Endothelial cell of umbilical vein (primary cell): ENCODE measurements at regions not wholly inside any gene's neighbourhood (a gene's known extent, or its start where the extent isn't known, plus 50 kb on each side); places are given as distances from the start of the nearest gene placed in this dataset.

ENCODE experiments used
- BruUV-seq: library from RNA; stranded (reverse); fragments of 400-500 nt; replicated peaks from 2 replicates; lab custom pipeline; 2021; lab: Mats Ljungman, UMichigan
- CTCF ChIA-PET: fragments of 300-600, 350-600 bp; sonication (Branson Sonifier 250); formaldehyde crosslinking; loops from one replicate; lab custom pipeline; 2021; ENCODE audit warnings: antibody characterized with exemption, inconsistent platforms; lab: Charles Lee
- POLR2A ChIA-PET: fragments of 300-600, 350-600 bp; sonication (Branson Sonifier 250); formaldehyde crosslinking; loops from one replicate; lab custom pipeline; 2021; ENCODE audit warnings: antibody characterized with exemption, inconsistent platforms; lab: Charles Lee
- DNase-seq: peaks from one replicate; pipeline ENCODE4 v3.0.0-alpha.2; 2011; ENCODE audit warnings: low read depth, low spot score
- FAIRE-seq: peaks from 2 replicates; lab custom pipeline; 2011; peaks lifted over from hg19 to GRCh38; lab: Jason Lieb, UNC
- H2AFZ ChIP-seq: 2 replicates; pipeline ENCODE4 v1.6.0; 2012; ENCODE audit warnings: low read depth, low read length, control low read depth, inconsistent platforms
- H3K27ac ChIP-seq: 2 replicates; pipeline ENCODE4 v1.5.1; 2011; ENCODE audit warnings: low read depth, mild to moderate bottlenecking, control low read depth, low read length, moderate library complexity; ENCODE audit not compliant: insufficient read depth
- H3K27me3 ChIP-seq, 2 experiments: 2 replicates each; pipeline versions ENCODE4 v1.6.0 to v1.6.1; 2011; ENCODE audit warnings: low read length in 2 of 2, mixed read lengths in 1 of 2; ENCODE audit not compliant: control insufficient read depth in 2 of 2, insufficient read depth in 2 of 2
- H3K36me3 ChIP-seq, 2 experiments: 2 replicates in 1 of 2; 3 replicates in 1 of 2; pipeline ENCODE4 v1.5.1; 2011; ENCODE audit warnings: low read length in 2 of 2, mild to moderate bottlenecking in 1 of 2, moderate library complexity in 1 of 2; ENCODE audit not compliant: control insufficient read depth in 2 of 2, insufficient read depth in 2 of 2; ENCODE audit errors: extremely low read depth in 1 of 2
- H3K4me1 ChIP-seq: 3 replicates; pipeline ENCODE4 v1.5.1; 2011; ENCODE audit warnings: mild to moderate bottlenecking, low read length; ENCODE audit not compliant: control insufficient read depth, insufficient read depth; ENCODE audit errors: extremely low read depth
- H3K4me2 ChIP-seq: 2 replicates; pipeline ENCODE4 v1.6.1; 2011; ENCODE audit warnings: low read length, control low read depth, mixed read lengths; ENCODE audit not compliant: insufficient read depth
- H3K4me3 ChIP-seq, 3 experiments: fragments of 200-600 bp in 1 of 3; sonication (generic), shearing (Covaris generic) in 1 of 3; replicated peaks in 1 of 3; 2 replicates each; pipeline ENCODE4 v1.5.1; 2011 to 2016; ENCODE audit warnings: control low read depth in 3 of 3, low read length in 3 of 3, mild to moderate bottlenecking in 2 of 3, inconsistent platforms in 1 of 3, low read depth in 1 of 3, moderate library complexity in 1 of 3; ENCODE audit not compliant: insufficient read depth in 1 of 3
- H3K79me2 ChIP-seq: 2 replicates; pipeline ENCODE4 v1.6.0; 2012; ENCODE audit warnings: low read length, inconsistent platforms; ENCODE audit not compliant: control insufficient read depth, insufficient read depth
- H3K9ac ChIP-seq: replicated peaks from 2 replicates; pipeline ENCODE3; 2011; ENCODE audit warnings: low read length, control low read depth; ENCODE audit not compliant: insufficient read depth; ENCODE audit errors: extremely low read depth
- H3K9me1 ChIP-seq: replicated peaks from 3 replicates; pipeline ENCODE4 v1.6.0; 2011; ENCODE audit warnings: mild to moderate bottlenecking, low read length; ENCODE audit not compliant: control insufficient read depth, insufficient read depth; ENCODE audit errors: extremely low read depth
- H3K9me3 ChIP-seq: replicated peaks from 2 replicates; pipeline ENCODE4 v1.5.1; 2012; ENCODE audit warnings: low read length, inconsistent platforms; ENCODE audit not compliant: control insufficient read depth, insufficient read depth
- H4K20me1 ChIP-seq: replicated peaks from 2 replicates; pipeline ENCODE3; 2011; ENCODE audit warnings: mild to moderate bottlenecking, low read length; ENCODE audit not compliant: control insufficient read depth, insufficient read depth; ENCODE audit errors: extremely low read depth
- EZH2 ChIP-seq: IDR thresholded peaks from 2 replicates; pipeline ENCODE4 v1.6.1; 2012; ENCODE audit warnings: borderline replicate concordance, low read depth, mild to moderate bottlenecking, moderate library complexity, low read length, inconsistent platforms; ENCODE audit not compliant: severe bottlenecking
- FOS ChIP-seq: IDR thresholded peaks from 2 replicates; pipeline ENCODE4 v1.6.1; 2011; ENCODE audit warnings: mild to moderate bottlenecking, low read length, moderate library complexity, borderline replicate concordance; ENCODE audit not compliant: insufficient read depth
- GATA2 ChIP-seq: IDR thresholded peaks from 2 replicates; pipeline ENCODE4 v1.7.0; 2011; ENCODE audit warnings: low read depth, mild to moderate bottlenecking, moderate library complexity, mixed read lengths, low read length; ENCODE audit not compliant: insufficient read length, insufficient read depth
- JUN ChIP-seq: IDR thresholded peaks from 2 replicates; pipeline ENCODE4 v1.6.1; 2011; ENCODE audit warnings: borderline replicate concordance, low read depth; ENCODE audit not compliant: insufficient read length, insufficient read depth
- MYC ChIP-seq: IDR thresholded peaks from one replicate; pipeline ENCODE4 v1.6.1; 2011; ENCODE audit warnings: mild to moderate bottlenecking, low read depth, low read length
- POLR2A ChIP-seq: IDR thresholded peaks from 2 replicates; pipeline ENCODE4 v1.6.1; 2012; ENCODE audit warnings: low read depth, mild to moderate bottlenecking, control low read depth, low read length
- POLR2AphosphoS5 ChIP-seq: IDR thresholded peaks from 2 replicates; pipeline ENCODE4 v1.6.1; 2012; ENCODE audit warnings: low read depth, mild to moderate bottlenecking, control low read depth, low read length, moderate library complexity; ENCODE audit not compliant: insufficient read depth
- dilution Hi-C: fragments of 300-500 bp; cut with MboI; formaldehyde crosslinking; loops from one replicate; pipeline ENCODE4 v1.15.0; 2019; ENCODE audit warnings: low sequenced_read_pairs; ENCODE audit not compliant: extremely low pct_ligation_motif_present
- intact Hi-C: fragments of 100-400 bp; cut with micrococcal nuclease; formaldehyde crosslinking; loops from one replicate; pipeline ENCODE4 v1.10.0; 2022
- TF ChIP-seq, protein P1 (sequence below): IDR thresholded peaks from 2 replicates; pipeline ENCODE4 v1.6.1; 2011; ENCODE audit not compliant: insufficient read depth, insufficient read length
- TF ChIP-seq, protein P2 (sequence below), 2 donors: IDR thresholded peaks; 1 replicate in 1 of 2; 2 replicates in 1 of 2; pipeline ENCODE4 v1.5.1; 2011; ENCODE audit warnings: low read length in 2 of 2, mild to moderate bottlenecking in 2 of 2, moderate library complexity in 2 of 2, control low read depth in 1 of 2, inconsistent platforms in 1 of 2, low read depth in 1 of 2; ENCODE audit not compliant: insufficient read depth in 1 of 2; ENCODE audit errors: extremely low read depth in 1 of 2

DNA sequence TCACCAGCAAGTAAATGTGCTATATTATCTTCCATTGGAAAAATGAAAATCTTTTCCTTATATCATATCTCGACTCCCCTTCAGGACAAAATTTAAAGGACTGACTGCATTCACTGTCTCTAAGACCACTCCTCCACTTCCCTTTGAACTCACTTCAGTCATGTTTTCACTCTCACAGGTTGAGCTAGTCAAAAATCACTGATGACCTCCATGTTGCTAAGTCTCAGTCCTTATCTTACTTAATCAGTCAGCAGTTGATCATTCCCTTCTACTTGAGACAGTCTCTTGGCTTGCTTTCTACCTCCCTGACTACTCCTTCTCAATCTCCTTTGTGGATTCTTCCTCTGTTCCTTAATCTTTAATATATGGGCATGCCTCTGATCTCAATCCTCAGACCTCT, 117.0 kb upstream of the LSM6 start:
- no peak for FAIRE-seq

DNA sequence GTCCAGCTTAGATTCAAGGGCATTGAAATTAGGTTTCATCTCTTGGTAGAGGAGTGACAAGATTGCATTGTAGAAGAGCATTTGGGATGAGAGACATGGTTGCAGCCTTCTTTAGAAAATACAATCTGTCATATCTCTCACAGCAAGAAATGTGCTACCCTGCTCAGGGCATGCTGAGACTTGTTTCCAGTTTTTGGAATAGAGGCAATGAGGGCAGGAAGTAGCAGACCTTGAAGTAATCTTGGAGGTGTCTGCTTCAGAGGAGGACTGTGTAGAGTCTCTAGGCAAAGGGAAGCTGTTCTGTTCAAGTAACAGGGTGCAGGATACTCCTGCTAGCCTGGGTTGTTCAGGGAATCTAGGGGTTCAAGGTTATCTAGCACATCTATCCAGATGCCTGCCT, 116.1 kb upstream of the ZNF827 start:
- Histone ChIP-seq H3K9ac (no peak overlapping the region), H3K4me2 (no peak overlapping the region), H3K9me3 (no peaks in the 10 kb centered on the region), H3K4me3 (no peak overlapping the region), H3K36me3 (no peaks in the 10 kb centered on the region), H4K20me1 (no peaks in the 10 kb centered on the region), H3K27ac (no peak overlapping the region), H3K9me1 (no peaks in the 10 kb centered on the region), H3K79me2 (no peaks in the 10 kb centered on the region), H3K27me3 (peaks cover 0 to 7% of the 10 kb centered on the region in 2 experiments), H3K4me1 (no peaks in the 10 kb centered on the region), H2AFZ (no peak overlapping the region)
- TF ChIP-seq POLR2AphosphoS5 = no peak
- TF ChIP-seq POLR2A = no peak
- no peak for TF ChIP-seq JUN
- TF ChIP-seq, protein P1, sequence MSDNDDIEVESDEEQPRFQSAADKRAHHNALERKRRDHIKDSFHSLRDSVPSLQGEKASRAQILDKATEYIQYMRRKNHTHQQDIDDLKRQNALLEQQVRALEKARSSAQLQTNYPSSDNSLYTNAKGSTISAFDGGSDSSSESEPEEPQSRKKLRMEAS = no peak
- no peak for TF ChIP-seq EZH2
- TF ChIP-seq MYC = no peak
- TF ChIP-seq, protein P2, sequence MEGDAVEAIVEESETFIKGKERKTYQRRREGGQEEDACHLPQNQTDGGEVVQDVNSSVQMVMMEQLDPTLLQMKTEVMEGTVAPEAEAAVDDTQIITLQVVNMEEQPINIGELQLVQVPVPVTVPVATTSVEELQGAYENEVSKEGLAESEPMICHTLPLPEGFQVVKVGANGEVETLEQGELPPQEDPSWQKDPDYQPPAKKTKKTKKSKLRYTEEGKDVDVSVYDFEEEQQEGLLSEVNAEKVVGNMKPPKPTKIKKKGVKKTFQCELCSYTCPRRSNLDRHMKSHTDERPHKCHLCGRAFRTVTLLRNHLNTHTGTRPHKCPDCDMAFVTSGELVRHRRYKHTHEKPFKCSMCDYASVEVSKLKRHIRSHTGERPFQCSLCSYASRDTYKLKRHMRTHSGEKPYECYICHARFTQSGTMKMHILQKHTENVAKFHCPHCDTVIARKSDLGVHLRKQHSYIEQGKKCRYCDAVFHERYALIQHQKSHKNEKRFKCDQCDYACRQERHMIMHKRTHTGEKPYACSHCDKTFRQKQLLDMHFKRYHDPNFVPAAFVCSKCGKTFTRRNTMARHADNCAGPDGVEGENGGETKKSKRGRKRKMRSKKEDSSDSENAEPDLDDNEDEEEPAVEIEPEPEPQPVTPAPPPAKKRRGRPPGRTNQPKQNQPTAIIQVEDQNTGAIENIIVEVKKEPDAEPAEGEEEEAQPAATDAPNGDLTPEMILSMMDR (IDR thresholded peaks at IDR 0.05; ENCODE audit: extremely low read depth in 1 of 2, insufficient read depth in 1 of 2, low read depth in 1 of 2, low read length in 2 of 2) = no peak
- no peak for TF ChIP-seq FOS
- no peak for TF ChIP-seq GATA2
- dilution Hi-C loops = no loop called here
- ChIA-PET POLR2A (no interaction called here), CTCF (no interaction called here)
- intact Hi-C loops = no loop called here
- BruUV-seq = no TSS peak
- FAIRE-seq (no peak), DNase-seq (no peak)

More for the DNA sequence above, 117.0 kb upstream of the LSM6 start:
- Histone ChIP-seq H3K4me2 (no peak overlapping the region), H3K27ac (no peak overlapping the region), H4K20me1 (no peaks in the 10 kb centered on the region), H3K27me3 (peaks cover 0 to 7% of the 10 kb centered on the region in 2 experiments), H3K9me1 (no peaks in the 10 kb centered on the region), H3K9me3 (no peaks in the 10 kb centered on the region), H3K79me2 (no peaks in the 10 kb centered on the region), H3K36me3 (no peaks in the 10 kb centered on the region), H3K4me1 (no peaks in the 10 kb centered on the region), H3K4me3 (no peak overlapping the region), H2AFZ (no peak overlapping the region), H3K9ac (no peak overlapping the region)
- dilution Hi-C loops (no loop called here), intact Hi-C loops (no loop called here)
- BruUV-seq = no TSS peak
- CTCF ChIA-PET = no interaction called here
- no peak for TF ChIP-seq EZH2
- TF ChIP-seq FOS = no peak
- POLR2A ChIA-PET = no interaction called here
- DNase-seq = no peak
